GM21515 (cell line): ENCODE measurements at regions not wholly inside any gene's neighbourhood (a gene's known extent, or its start where the extent isn't known, plus 50 kb on each side); places are given as distances from the start of the nearest gene placed in this dataset.

Experiments
- ATAC-seq: cut with Tn5 transposase; IDR thresholded peaks from one replicate; pipeline ENCODE4 v1.9.1; 2021; ENCODE audit not compliant: unreplicated experiment

- no peak for ATAC-seq
Observed at GRCh38 chr3:193780397-193780796, 187.4 kb downstream of the OPA1 start.

- no peak for ATAC-seq
Observed at GRCh38 chr3:193780810-193781478, 187.9 kb downstream of the OPA1 start.

GRCh38 chr3:193782276-193782647 lies 189.3 kb downstream of the OPA1 start:
- ATAC-seq: no peak

- ATAC-seq: no peak
Observed at GRCh38 chr3:193782747-193783146, 189.7 kb downstream of the OPA1 start.

GRCh38 chr3:193783166-193783896 lies 190.3 kb downstream of the OPA1 start:
- ATAC-seq: no peak

- no peak for ATAC-seq
Observed at GRCh38 chr3:193784822-193785221, 191.8 kb downstream of the OPA1 start.

GRCh38 chr3:193787496-193787870 lies 194.5 kb downstream of the OPA1 start:
- no peak for ATAC-seq

- peak; percentile 87 for ATAC-seq
Observed at GRCh38 chr3:193788189-193788991, 195.4 kb downstream of the OPA1 start.

- no peak for ATAC-seq
Observed at GRCh38 chr3:193789455-193789854, 196.4 kb downstream of the OPA1 start.

GRCh38 chr3:193790086-193790990 lies 197.3 kb downstream of the OPA1 start:
- no peak for ATAC-seq

GRCh38 chr3:193791041-193792032 lies 198.3 kb downstream of the OPA1 start:
- ATAC-seq: no peak

- ATAC-seq: no peak
Observed at GRCh38 chr3:193793123-193793522, 200.1 kb downstream of the OPA1 start.

GRCh38 chr3:193794002-193794881 lies 201.2 kb downstream of the OPA1 start:
- no peak for ATAC-seq

GRCh38 chr3:193795062-193795690 lies 202.2 kb downstream of the OPA1 start:
- ATAC-seq: no peak

GRCh38 chr3:193796089-193796488 lies 203.1 kb downstream of the OPA1 start:
- no peak for ATAC-seq

- no peak for ATAC-seq
Observed at GRCh38 chr3:193797566-193797965, 204.6 kb downstream of the OPA1 start.

GRCh38 chr3:193798051-193798450 lies 205.0 kb downstream of the OPA1 start:
- ATAC-seq: no peak
